ENCODE measurements at regions not wholly inside any gene's neighbourhood (a gene's known extent, or its start where the extent isn't known, plus 50 kb on each side); places are given as distances from the start of the nearest gene placed in this dataset.

- Histone ChIP-seq H3K4me3 (no peak overlapping the region), H3K4me1 (no peaks in the 10 kb centered on the region), H3K36me3 (no peaks in the 10 kb centered on the region), H3K27ac (no peak overlapping the region), H3K9me3 (no peaks in the 10 kb centered on the region), H3K27me3 (ENCODE audit: low read depth) (no peaks in the 10 kb centered on the region)
- TF ChIP-seq, protein P1, sequence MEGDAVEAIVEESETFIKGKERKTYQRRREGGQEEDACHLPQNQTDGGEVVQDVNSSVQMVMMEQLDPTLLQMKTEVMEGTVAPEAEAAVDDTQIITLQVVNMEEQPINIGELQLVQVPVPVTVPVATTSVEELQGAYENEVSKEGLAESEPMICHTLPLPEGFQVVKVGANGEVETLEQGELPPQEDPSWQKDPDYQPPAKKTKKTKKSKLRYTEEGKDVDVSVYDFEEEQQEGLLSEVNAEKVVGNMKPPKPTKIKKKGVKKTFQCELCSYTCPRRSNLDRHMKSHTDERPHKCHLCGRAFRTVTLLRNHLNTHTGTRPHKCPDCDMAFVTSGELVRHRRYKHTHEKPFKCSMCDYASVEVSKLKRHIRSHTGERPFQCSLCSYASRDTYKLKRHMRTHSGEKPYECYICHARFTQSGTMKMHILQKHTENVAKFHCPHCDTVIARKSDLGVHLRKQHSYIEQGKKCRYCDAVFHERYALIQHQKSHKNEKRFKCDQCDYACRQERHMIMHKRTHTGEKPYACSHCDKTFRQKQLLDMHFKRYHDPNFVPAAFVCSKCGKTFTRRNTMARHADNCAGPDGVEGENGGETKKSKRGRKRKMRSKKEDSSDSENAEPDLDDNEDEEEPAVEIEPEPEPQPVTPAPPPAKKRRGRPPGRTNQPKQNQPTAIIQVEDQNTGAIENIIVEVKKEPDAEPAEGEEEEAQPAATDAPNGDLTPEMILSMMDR (IDR thresholded peaks at IDR 0.05), result no peak
- ATAC-seq, result no peak
- intact Hi-C loops (cut with DNase I), result no loop called here
- DNase-seq, result no peak
Observed at GRCh38 chr12:95412482-95413311, 61.3 kb upstream of the METAP2 start.

GRCh38 chr12:95413576-95413975 is 60.4 kb upstream of the METAP2 start:
- DNase-seq, result no peak
- H3K4me3 ChIP-seq, result no peak overlapping the region
- intact Hi-C loops (cut with DNase I), result no loop called here
- no peaks in the 10 kb centered on the region for H3K9me3 ChIP-seq
- TF ChIP-seq, protein P1 (IDR thresholded peaks at IDR 0.05), result no peak
- H3K27ac ChIP-seq, result no peak overlapping the region
- no peaks in the 10 kb centered on the region for H3K36me3 ChIP-seq
- no peak for ATAC-seq
- H3K4me1 ChIP-seq, result no peaks in the 10 kb centered on the region
- no peaks in the 10 kb centered on the region for H3K27me3 ChIP-seq (ENCODE audit: low read depth)

DNA sequence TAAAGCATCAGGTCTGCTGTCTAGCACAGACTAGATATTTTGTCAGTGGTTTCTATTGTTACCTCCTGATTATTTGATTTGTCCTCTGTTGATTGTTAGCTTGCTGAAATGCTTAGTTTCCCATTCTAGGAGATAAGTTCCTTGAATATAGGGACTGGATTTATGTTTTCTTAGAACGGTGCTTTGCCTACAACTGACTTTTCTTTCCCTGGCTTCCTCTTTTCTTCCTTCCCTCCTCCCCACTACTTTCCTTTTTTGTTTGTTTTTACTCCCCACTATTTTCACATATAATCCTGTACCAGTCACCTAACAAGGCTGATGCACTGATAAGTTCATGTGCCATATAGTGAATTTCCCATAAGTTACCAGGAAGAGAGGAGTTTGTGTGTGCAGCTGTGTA is 58.5 kb upstream of the METAP2 start:
- Histone ChIP-seq H3K27ac (no peak overlapping the region), H3K4me1 (no peaks in the 10 kb centered on the region), H3K9me3 (no peaks in the 10 kb centered on the region), H3K27me3 (ENCODE audit: low read depth) (no peaks in the 10 kb centered on the region), H3K36me3 (no peaks in the 10 kb centered on the region), H3K4me3 (no peak overlapping the region)
- no peak for DNase-seq
- ATAC-seq, result no peak
- intact Hi-C loops (cut with DNase I), result no loop called here
- TF ChIP-seq, protein P1 (IDR thresholded peaks at IDR 0.05), result no peak

DNA sequence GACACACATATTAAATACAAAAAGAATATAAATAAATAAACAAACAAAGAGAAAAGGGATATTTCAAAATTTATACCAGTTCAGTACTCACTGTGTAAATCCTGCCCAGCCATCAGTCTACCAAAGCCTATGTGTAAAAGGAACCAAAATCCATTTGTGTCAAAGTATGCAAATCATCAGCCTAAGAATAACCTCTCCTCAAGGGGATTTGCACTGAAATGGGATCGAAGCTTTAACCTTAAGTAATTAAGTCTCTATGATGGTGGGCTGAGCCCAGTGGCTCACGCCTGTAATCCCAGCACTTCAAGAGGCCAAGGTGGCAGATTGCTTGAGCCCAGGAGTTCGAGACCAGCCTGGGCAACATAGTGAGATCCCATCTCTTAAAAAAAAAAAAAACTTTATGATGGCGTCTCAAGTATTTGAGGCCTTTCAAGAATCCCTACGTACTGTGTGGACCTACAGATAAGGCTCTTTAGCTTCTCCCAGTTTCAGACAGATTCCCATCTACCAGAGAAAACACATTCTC is 57.8 kb upstream of the METAP2 start:
- Histone ChIP-seq H3K4me3 (no peak overlapping the region), H3K9me3 (no peaks in the 10 kb centered on the region), H3K27ac (no peak overlapping the region), H3K4me1 (no peaks in the 10 kb centered on the region), H3K36me3 (no peaks in the 10 kb centered on the region), H3K27me3 (ENCODE audit: low read depth) (no peaks in the 10 kb centered on the region)
- ATAC-seq, result no peak
- intact Hi-C loops (cut with DNase I), result no loop called here
- TF ChIP-seq, protein P1 (IDR thresholded peaks at IDR 0.05), result no peak
- DNase-seq, result no peak

DNA sequence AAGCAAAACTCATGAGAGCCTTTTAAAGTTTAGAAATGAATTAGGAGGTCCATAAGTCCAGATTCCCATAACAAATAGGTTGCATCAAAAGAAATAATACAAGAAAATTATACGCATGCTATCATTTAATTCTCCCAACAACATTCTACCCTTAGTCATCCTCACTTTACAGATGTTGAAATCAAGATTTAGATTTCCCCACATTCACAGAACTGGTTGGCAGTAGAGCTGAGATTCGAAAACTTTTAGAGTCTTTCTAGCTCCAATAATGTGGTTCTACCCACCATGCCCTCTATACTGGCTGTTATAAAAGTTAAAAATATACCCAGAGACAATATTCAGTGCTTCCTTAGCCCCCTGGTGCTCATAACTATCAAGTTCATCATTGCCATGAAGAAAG is 56.6 kb upstream of the METAP2 start:
- intact Hi-C loops (cut with DNase I), result no loop called here

More for the DNA sequence above, 56.6 kb upstream of the METAP2 start:
- DNase-seq (no peak), ATAC-seq (no peak)
- TF ChIP-seq, protein P1 (IDR thresholded peaks at IDR 0.05), result no peak
- Histone ChIP-seq H3K36me3 (no peaks in the 10 kb centered on the region), H3K27me3 (ENCODE audit: low read depth) (no peaks in the 10 kb centered on the region), H3K4me1 (no peaks in the 10 kb centered on the region), H3K27ac (no peak overlapping the region), H3K9me3 (no peaks in the 10 kb centered on the region), H3K4me3 (no peak overlapping the region)
